GM23248 (cell line): ENCODE measurements at regions not wholly inside any gene's neighbourhood (a gene's known extent, or its start where the extent isn't known, plus 50 kb on each side); places are given as distances from the start of the nearest gene placed in this dataset.

ENCODE experiments used
- EZH2 ChIP-seq: fragments of 200-600 bp; sonication (generic); IDR thresholded peaks from 2 replicates; pipeline ENCODE4 v1.6.1; 2018; ENCODE audit warnings: antibody characterized with exemption, mild to moderate bottlenecking; ENCODE audit not compliant: insufficient read depth, poor library complexity, severe bottlenecking
- EZH2phosphoT487 ChIP-seq: fragments of 200-600 bp; sonication (generic); IDR thresholded peaks from 2 replicates; pipeline ENCODE4 v1.6.1; 2018; ENCODE audit warnings: antibody characterized with exemption, moderate library complexity, mild to moderate bottlenecking, low read depth; ENCODE audit not compliant: insufficient read depth

DNA sequence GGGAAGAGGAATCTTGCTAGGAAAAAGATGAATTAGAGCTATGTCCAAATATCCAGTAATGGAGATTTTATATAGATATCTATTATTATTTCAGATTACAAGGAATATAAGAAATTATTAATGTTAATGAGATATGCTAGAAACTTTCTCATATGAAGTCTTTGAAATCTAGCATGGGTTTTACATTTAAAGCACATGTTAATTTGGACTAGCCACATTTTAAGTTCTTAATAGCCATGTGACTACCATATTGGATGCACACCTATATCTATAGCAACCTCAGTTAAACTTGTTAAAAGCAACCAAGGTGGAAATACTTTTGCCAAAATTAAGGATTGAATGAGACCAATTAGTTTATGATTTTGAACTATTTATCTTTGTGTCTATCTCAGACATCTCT lies 86.7 kb upstream of the CNTNAP4 start:
- TF ChIP-seq EZH2 (no peak), EZH2phosphoT487 (no peak)
